Stimulated activated CD8-positive, alpha-beta memory T cell treated with anti-CD3 and anti-CD28 coated beads, Interleukin-7, amount 100 ng/mL, for 48 hours (primary cell): ENCODE measurements at regions not wholly inside any gene's neighbourhood (a gene's known extent, or its start where the extent isn't known, plus 50 kb on each side); places are given as distances from the start of the nearest gene placed in this dataset.

Experiments used
- DNase-seq, 2 donors: peaks; one replicate each; pipeline ENCODE4 v3.0.0-alpha.2; 2020; ENCODE audit warnings: low read depth in 1 of 2; ENCODE audit errors: extremely low read depth in 1 of 2

DNA sequence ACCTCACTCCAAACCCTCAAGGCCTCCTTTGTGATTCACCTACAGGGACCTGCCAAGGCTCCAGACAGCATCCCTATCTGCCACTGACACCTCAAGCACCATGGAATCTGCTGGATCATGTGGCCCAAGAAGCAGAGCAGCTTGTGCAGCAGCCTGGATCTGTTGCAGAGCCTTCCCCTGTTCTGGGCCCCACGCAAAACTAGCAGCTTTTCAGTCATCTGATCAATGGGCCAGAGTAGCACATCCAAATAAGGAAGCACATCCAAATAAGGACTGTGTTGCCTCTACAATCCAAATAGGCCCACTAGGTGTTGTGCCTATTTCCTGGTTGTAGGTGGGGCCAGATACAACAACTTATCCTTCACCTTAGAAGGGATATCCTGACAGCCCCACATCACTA, 97.1 kb upstream of the GNAO1 start:
- no peak for DNase-seq

GRCh38 chr16:56093055-56093454, 98.2 kb upstream of the GNAO1 start:
- no peak for DNase-seq

DNA sequence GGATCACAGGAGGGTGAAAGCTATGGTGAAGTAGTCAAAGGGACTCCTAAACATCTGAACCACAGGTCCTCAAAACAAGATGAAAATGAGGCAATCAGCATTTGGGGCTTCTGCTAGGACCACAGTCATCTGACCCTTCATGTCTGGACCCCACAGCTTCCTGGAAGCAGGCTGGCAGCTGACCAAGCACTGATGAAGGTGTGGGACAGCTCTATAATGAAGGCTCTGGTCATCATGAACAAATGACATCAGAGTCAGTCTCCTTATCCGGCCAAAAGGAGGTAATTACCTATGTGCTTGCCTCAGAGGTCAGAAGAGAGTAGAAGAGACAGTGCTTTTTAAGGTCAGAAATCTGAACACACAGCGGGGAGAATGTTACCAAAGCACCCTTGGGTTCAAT, 101.2 kb upstream of the GNAO1 start:
- no peak for DNase-seq

GRCh38 chr16:56087626-56088025, 103.7 kb upstream of the GNAO1 start:
- no peak for DNase-seq

DNA sequence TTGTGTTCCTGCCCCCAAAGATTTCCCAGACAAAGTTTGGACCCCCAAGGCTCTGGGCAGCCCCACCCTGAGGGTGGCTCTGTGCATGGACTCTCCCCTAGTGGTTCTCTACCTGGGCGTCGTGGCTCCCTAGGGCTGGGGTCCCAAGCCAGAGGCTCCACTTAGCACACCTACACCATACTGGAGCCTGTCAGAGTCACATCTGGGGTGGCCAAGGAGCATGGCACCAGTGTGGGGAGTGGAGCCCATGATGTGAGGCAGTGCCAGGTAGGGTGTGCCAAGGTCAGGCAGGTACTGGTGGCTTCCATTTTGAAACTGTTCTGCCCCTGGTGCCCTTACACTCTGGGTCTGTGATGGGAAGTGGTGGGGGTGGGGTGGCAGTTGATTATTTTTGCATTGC, 109.9 kb upstream of the GNAO1 start:
- DNase-seq, result no peak

DNA sequence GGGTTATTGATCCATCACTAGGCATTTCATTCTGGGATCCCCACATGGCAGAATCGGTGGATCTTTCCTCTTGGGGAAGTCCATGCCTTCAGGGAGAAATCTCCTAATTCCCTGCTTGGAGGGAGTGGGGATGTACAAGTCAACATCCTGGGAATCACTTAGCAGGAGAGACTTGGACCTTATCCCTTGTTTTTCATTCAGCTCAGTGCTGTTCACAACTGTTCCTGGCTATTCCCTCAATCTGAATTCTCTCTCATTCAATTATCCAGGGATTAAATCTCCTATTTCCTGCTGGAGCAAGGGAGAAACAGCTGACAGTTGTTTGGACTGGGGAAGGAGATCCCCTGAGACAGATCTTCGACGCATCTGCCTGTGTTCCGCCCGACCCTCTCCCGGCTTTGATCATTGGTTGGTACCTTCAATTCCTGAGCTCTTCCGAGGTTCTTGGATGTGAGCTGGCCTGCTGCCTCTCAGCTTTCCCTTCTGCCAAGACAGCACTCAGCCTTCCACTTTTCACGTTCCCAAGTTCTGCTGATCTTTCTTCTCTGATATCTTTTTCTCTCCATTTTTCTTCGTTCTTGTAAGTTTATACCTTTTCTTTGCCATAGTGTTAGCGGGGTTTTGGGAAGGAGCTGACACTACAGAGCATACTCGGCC, 115.4 kb upstream of the GNAO1 start:
- no peak for DNase-seq

GRCh38 chr16:56073508-56073907, 117.8 kb upstream of the GNAO1 start:
- no peak for DNase-seq

- no peak for DNase-seq
These were observed 119.2 kb upstream of the GNAO1 start for GRCh38 chr16:56072096-56072495.

DNA sequence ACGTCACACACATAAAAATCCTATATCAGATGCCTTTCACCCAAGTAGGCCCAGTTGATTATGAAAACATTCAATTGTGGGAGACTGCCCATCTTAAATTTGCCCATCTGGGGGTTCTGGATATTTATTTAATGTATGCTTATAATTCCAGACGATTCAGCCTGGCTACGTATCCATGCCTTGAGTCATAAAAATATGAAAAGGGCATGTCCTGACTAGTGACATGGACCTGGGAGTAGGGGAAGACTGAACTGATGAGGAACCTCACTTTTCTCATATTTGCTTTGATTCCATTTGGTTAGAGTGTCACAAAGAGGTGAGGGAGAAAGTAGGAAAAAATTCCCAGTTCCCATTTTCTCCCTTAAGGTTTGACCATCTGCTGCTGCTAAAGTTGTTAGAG, 122.5 kb upstream of the GNAO1 start:
- no peak for DNase-seq

DNA sequence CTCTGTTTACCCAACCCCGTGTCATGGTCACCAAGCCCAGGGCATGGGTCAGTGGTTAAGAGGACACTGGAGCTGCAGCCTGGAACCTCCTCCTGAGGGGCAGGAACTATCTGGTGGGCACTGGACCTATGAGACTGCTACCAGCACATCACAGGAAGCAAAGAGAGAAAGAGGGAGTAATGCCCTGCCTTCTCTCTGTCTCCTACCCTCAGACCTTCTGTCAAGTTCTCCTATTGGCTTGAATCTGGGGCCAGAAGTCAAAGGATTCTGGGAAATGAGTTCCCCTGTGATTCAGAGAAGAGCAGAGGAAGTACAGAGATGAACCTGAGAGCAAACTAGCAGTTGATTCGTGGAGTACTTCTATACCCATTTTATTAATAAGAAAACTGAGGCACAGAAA, 123.0 kb upstream of the GNAO1 start:
- no peak for DNase-seq

DNA sequence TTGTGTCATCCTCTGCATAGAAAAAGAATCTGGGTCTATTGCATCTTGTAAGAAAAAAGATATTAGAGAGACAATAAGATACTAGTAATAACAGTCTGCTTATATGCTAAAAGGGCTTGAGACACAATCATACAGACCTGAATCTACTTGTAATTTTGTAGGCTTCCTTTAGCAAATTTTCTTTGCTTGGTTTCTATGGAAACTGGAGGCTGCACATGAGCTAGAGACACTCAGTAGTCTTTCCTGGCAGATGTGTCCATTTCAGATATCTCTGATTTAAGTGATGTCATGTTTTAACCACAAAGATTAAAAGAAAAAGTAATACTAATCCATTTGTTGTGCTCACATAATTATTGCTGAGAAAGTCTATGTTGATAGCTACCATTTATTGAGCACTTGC, 123.9 kb upstream of the GNAO1 start:
- DNase-seq, result no peak

GRCh38 chr16:56066617-56067016, 124.7 kb upstream of the GNAO1 start:
- DNase-seq, result no peak

DNA sequence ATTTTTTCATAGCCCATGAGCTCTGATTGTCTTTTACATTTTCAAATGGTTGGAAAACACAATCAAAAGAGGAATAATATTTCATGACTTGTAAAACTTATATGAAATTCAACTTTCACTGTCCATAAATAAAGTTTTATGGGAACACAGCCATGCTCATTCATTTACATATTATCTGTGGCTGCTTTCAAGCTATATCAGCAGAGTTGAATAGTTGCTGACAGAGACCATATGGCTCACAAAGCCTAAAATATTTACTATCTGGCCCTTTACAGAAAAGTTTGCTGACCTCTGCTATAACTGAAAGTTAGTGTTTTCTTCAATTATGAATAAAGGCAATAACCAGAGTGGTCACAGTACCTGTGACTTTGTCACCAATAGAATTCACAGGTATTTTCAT, 128.2 kb upstream of the GNAO1 start:
- no peak for DNase-seq

GRCh38 chr16:56057151-56057550, 134.1 kb upstream of the GNAO1 start:
- no peak for DNase-seq

- DNase-seq, result no peak
These were observed 140.4 kb upstream of the GNAO1 start for GRCh38 chr16:56050916-56051315.

DNA sequence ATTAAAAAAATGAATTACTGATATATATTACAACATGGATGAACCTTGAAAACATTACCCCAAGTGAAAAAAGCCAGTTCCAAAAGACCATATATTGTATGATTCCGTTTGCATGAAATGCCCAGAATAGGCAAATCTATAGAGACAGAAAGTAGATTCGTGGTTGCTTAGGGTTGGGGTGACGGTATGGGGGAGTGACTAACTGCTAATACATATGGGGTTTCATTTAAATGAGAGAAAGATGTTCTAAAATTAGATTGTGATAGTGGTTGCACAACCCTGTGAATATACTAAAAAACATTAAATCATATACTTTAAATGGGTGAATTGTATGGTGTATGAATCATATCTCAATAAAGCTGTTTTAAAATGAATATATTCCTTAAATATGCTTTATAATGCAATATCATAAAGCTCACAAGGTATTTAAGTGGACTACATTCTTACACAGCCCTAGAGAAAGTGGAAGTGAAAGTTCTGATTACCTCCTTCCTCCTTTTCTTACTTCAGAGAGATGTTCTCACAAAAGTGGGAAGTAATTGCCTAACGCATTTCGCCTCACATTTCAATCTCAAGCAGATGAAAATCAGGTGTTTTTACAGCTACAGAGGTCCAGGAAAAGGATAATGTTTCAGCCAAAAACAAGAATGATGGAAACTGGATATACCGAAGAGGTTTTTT, 142.7 kb upstream of the GNAO1 start:
- no peak for DNase-seq

DNA sequence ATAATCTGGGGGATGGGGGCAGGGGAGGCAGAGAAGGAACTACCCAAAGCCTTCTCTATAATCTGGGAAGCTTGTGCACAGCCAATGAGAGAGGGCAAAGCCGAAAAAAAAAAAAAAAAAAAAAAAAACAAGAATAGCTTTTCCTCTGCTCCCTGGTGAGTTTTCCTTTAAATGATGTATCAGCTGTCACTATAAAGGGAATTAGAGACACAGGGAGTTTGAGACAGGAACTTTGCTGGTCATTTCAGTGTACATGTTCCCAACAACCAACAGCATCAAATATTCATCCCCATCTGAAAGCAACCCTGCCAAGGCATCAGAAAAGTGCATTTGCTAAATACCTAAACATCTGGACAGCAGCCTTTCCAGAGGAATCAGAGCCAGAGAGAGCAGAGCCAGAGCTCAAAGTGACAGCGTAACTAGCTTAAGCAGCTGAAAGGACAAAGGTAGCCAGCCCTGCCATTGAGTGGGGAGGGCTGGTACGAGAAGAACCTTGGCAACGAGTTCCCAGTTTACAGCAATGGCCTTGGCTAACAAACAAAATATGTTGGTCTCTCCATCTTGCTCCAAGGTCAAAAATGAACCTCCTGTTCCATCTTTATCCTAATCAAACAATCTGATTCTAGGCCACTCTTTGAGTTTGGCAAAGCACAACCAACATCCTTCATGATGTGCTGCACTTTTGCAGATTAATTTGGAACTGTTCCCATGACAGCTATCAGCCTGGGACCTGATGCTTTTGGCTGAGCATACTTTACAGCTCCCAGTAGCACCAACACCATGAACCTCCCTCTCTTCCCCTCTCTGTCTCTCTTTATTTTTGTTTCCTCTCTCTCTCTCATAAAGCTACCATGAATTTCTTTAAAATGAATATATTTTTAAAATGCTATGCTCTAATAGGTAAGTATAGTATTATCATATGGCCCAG, 143.7 kb upstream of the GNAO1 start:
- DNase-seq, result no peak

DNA sequence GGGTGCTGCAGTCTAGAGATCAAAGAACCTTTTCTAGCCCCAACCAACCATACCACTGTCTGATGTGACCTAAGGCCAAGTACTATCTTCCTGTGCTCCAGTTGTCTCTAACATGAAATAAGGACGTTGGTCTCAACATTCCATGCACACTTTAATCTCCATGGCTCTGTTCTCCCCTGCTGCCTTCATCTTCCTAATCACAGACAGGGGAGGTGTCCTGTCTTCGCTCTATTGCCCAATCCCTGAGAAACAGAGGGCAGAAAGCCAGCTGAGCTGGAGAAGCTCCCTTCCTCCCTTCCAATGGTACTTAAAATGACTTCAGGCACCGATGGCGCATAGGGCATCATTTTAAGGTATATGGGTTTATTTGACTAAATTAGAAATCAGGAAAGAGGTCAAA, 148.9 kb upstream of the GNAO1 start:
- DNase-seq, result no peak

DNA sequence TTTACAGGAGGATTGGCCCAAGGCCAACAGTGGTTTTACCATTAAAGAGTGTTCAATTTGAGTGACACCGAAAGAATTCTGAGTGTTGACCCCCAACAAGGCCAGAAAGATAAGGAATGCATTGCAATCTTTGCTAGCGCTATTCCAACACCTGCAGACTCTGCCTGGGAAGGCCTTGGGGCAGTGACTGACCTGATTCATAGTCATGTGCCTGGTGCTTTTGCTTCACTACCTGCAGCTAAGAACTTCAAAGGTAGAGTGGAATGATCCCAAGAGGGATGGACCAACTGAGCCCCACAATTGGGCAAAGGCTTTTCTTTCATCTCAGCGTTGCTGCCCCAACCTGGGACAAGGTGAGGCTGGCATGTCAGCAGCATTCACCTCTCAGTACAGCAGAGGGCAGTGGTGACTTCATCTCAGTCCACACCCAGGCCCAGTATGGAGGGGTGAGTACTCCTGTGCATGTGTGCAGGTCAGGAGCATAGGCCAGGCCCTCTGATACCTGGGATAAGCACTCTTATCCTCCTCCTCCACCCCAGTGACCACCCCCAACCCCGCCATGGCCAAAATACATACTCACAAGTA, 149.6 kb upstream of the GNAO1 start:
- no peak for DNase-seq

GRCh38 chr16:56038564-56039098, 152.7 kb upstream of the GNAO1 start:
- DNase-seq, result no peak

DNA sequence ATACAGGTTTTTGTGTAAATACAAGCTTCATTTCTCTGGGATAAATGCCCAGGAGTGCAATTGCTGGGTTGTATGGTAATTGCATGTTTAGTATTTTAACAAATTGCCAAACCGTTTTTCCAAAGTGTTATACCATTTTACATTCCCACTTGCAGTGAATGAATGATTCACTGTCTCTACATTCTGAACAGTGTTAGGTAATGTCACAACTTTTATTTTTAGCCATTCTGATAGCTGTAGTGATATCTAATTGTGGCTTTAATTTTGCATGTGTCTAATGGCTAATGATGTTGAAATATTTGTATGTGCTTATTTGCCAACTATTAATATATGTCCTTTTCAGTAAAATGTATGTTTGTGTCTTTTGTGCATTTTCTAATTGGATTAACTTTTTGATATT, 156.9 kb upstream of the CES5A start:
- DNase-seq, result no peak
